ENCODE measurements at regions not wholly inside any gene's neighbourhood (a gene's known extent, or its start where the extent isn't known, plus 50 kb on each side); places are given as distances from the start of the nearest gene placed in this dataset.

GRCh38 chr12:98372340-98373024 lies 142.9 kb upstream of the TMPO start:
- ChIA-PET POLR2A (no interaction called here), CTCF (interaction anchor here (0.5 to 0.7 kb wide), 3 partner anchors 560 to 1456 kb away, joined by 3 to 4 read pairs (median 4); no protein-coding TSS in a partner anchor)
- no peaks in the 10 kb centered on the region for H3K4me1 Mint-ChIP-seq

More at GRCh38 chr12:98372340-98373024, 142.9 kb upstream of the TMPO start:
- no peak for DNase-seq
- no peaks in the 10 kb centered on the region for H3K4me1 ChIP-seq (ENCODE audit: control insufficient read depth in 2 of 2, insufficient read depth in 2 of 2, low read length in 2 of 2)
- H3K9me3 ChIP-seq (ENCODE audit: control extremely low read depth in 1 of 3, control insufficient read depth in 2 of 3, insufficient read depth in 1 of 3, low read length in 2 of 3), result no peaks in the 10 kb centered on the region
- no peak overlapping the region for H3K4me3 Mint-ChIP-seq
- no peaks in the 10 kb centered on the region for H3K9me3 Mint-ChIP-seq (ENCODE audit: insufficient read depth)
- intact Hi-C loops (cut with micrococcal nuclease), result no loop called here
- H3K9ac ChIP-seq (ENCODE audit: low read length), result no peak overlapping the region
- no peaks in the 10 kb centered on the region for H3K79me2 ChIP-seq (ENCODE audit: control insufficient read depth, insufficient read depth, low read length)
- no peaks in the 10 kb centered on the region for H4K20me1 ChIP-seq (ENCODE audit: control insufficient read depth, insufficient read depth, low read length, poor library complexity, severe bottlenecking)
- peaks cover 60% of the 10 kb centered on the region for H3K27me3 Mint-ChIP-seq
- no peak overlapping the region for H3K27ac ChIP-seq (ENCODE audit: low read length in 2 of 2)
- H3K4me2 ChIP-seq (replicated peaks; ENCODE audit: low read depth, low read length, poor library complexity, severe bottlenecking), result no peak overlapping the region
- no peaks in the 10 kb centered on the region for H3K36me3 ChIP-seq (replicated peaks in 1 of 2; ENCODE audit: control extremely low read depth in 1 of 2, control insufficient read depth in 1 of 2, extremely low read depth in 1 of 2, insufficient read depth in 2 of 2, low read length in 1 of 2)
- H3K27ac Mint-ChIP-seq, result no peak overlapping the region
- no peak overlapping the region for H3K4me3 ChIP-seq (ENCODE audit: control extremely low read depth in 1 of 5, extremely low read depth in 1 of 5, insufficient read depth in 1 of 5, low read depth in 2 of 5, low read length in 4 of 5)
- peaks cover 0 to 7% (median 3%) of the 10 kb centered on the region in 4 experiments for H3K27me3 ChIP-seq (replicated peaks in 1 of 4; ENCODE audit: control extremely low read depth in 1 of 4, control insufficient read depth in 3 of 4, insufficient read depth in 4 of 4, low read length in 3 of 4)
- WGBS (ENCODE audit: insufficient coverage), result 54% methylated on average over 2 of the region's 5 CpGs
- no peak for ATAC-seq (ENCODE audit: low read depth)
- no peak overlapping the region for H2AFZ ChIP-seq (ENCODE audit: insufficient read depth, low read depth, low read length, poor library complexity, severe bottlenecking)
- TF ChIP-seq EZH2 (IDR thresholded peaks at IDR 0.05; ENCODE audit: borderline replicate concordance, insufficient read depth, low read depth, low read length, poor library complexity, severe bottlenecking) (no peak), CTCF (IDR thresholded peaks at IDR 0.05) (no peak)
